HL-60/S4 (cell line): ENCODE measurements at regions not wholly inside any gene's neighbourhood (a gene's known extent, or its start where the extent isn't known, plus 50 kb on each side); places are given as distances from the start of the nearest gene placed in this dataset.

Source experiments
- in situ Hi-C: fragments of 300-500 bp; cut with MboI; formaldehyde crosslinking; loops from 2 replicates; pipeline ENCODE4 v1.14.3; 2022; ENCODE audit warnings: low sequenced_read_pairs

GRCh38 chr4:178340468-178340867, 898.2 kb upstream of the AGA start:
- in situ Hi-C loops: no loop called here

- in situ Hi-C loops: no loop called here
Measured at GRCh38 chr4:178344096-178344495, 901.9 kb upstream of the AGA start.

GRCh38 chr4:178347111-178347510, 904.9 kb upstream of the AGA start:
- in situ Hi-C loops: no loop called here

- in situ Hi-C loops: no loop called here
Measured at GRCh38 chr4:178349601-178350000, 907.4 kb upstream of the AGA start.

GRCh38 chr4:178351185-178351584, 908.9 kb upstream of the AGA start:
- in situ Hi-C loops: no loop called here

GRCh38 chr4:178356725-178357124, 914.5 kb upstream of the AGA start:
- in situ Hi-C loops: no loop called here

- in situ Hi-C loops: no loop called here
Measured at GRCh38 chr4:178385481-178385880, 943.2 kb upstream of the AGA start.

- in situ Hi-C loops: no loop called here
Measured at GRCh38 chr4:178387756-178388155, 945.5 kb upstream of the AGA start.

GRCh38 chr4:178395798-178396197, 953.6 kb upstream of the AGA start:
- in situ Hi-C loops: no loop called here

- in situ Hi-C loops: no loop called here
Measured at GRCh38 chr4:178412455-178412854, 970.2 kb upstream of the AGA start.

GRCh38 chr4:178414042-178414441, 971.8 kb upstream of the AGA start:
- in situ Hi-C loops: no loop called here

GRCh38 chr4:178414881-178415446, 972.7 kb upstream of the AGA start:
- in situ Hi-C loops: no loop called here

- in situ Hi-C loops: no loop called here
Measured at GRCh38 chr4:178415925-178416324, 973.7 kb upstream of the AGA start.

GRCh38 chr4:178423366-178423765, 981.1 kb upstream of the AGA start:
- in situ Hi-C loops: no loop called here

GRCh38 chr4:178426871-178427270, 984.6 kb upstream of the AGA start:
- in situ Hi-C loops: no loop called here

- in situ Hi-C loops: no loop called here
Measured at GRCh38 chr4:178427663-178428062, 985.4 kb upstream of the AGA start.

GRCh38 chr4:178448372-178449035, 1006.3 kb upstream of the AGA start:
- in situ Hi-C loops: no loop called here

- in situ Hi-C loops: no loop called here
Measured at GRCh38 chr4:178450614-178451013, 1008.4 kb upstream of the AGA start.

GRCh38 chr4:178453057-178453456, 1010.8 kb upstream of the AGA start:
- in situ Hi-C loops: no loop called here

GRCh38 chr4:178457286-178457685, 1015.0 kb upstream of the AGA start:
- in situ Hi-C loops: no loop called here

- in situ Hi-C loops: no loop called here
Measured at GRCh38 chr4:178462710-178463109, 1020.5 kb upstream of the AGA start.

GRCh38 chr4:178463747-178464146, 1021.5 kb upstream of the AGA start:
- in situ Hi-C loops: no loop called here
